Heart left ventricle (tissue), 16 donors: ENCODE measurements at regions not wholly inside any gene's neighbourhood (a gene's known extent, or its start where the extent isn't known, plus 50 kb on each side); places are given as distances from the start of the nearest gene placed in this dataset.
"Not testable (repeated sequence)": the region's sequence is repeated elsewhere in the genome, so short reads cannot be mapped to it uniquely, and the experiment has no call there.

Experiments used
- ATAC-seq, 4 donors: fragments of 200-7000 bp; cut with Tn5 transposase; one replicate each; pipeline ENCODE4 v1.9.1; 2020 to 2022; ENCODE audit warnings: moderate library complexity in 4 of 4, mild to moderate bottlenecking in 3 of 4, moderate number of reproducible peaks in 1 of 4
- DNase-seq, 5 donors: peaks; one replicate each; pipeline ENCODE4 v3.0.0-alpha.2; 2020
- H3K27ac ChIP-seq, 12 donors: fragments of 200-600 bp; sonication (generic) in 4 of 12; one replicate each; pipeline versions ENCODE4 v1.5.0 to v1.8.0; 2016 to 2022; ENCODE audit warnings: mild to moderate bottlenecking in 2 of 12
- H3K27me3 ChIP-seq, 9 donors: fragments of 200-600 bp; sonication (generic) in 2 of 9; one replicate each; pipeline versions ENCODE4 v1.5.1 to v1.8.0; 2016 to 2022; ENCODE audit warnings: mild to moderate bottlenecking in 3 of 9
- H3K36me3 ChIP-seq, 9 donors: fragments of 200-600 bp; sonication (generic) in 2 of 9; one replicate each; pipeline versions ENCODE4 v1.5.0 to v1.8.0; 2018 to 2022; ENCODE audit warnings: mild to moderate bottlenecking in 2 of 9
- H3K4me1 ChIP-seq, 12 donors: fragments of 200-600 bp; sonication (generic) in 4 of 12; one replicate each; pipeline versions ENCODE4 v1.5.0 to v1.8.0; 2016 to 2022; ENCODE audit warnings: mild to moderate bottlenecking in 3 of 12
- H3K4me3 ChIP-seq, 12 donors: fragments of 200-600 bp; sonication (generic) in 4 of 12; one replicate each; pipeline versions ENCODE4 v1.5.0 to v1.8.0; 2017 to 2022; ENCODE audit warnings: mild to moderate bottlenecking in 9 of 12, moderate library complexity in 4 of 12
- H3K9me3 ChIP-seq, 12 donors: fragments of 200-600 bp; sonication (generic) in 4 of 12; one replicate each; pipeline versions ENCODE4 v1.5.0 to v1.8.0; 2016 to 2022; ENCODE audit warnings: mild to moderate bottlenecking in 1 of 12
- POLR2A ChIP-seq, 2 donors: fragments of 450-650 bp; IDR thresholded peaks; one replicate each; pipeline ENCODE4 v1.6.1; 2017; ENCODE audit warnings: antibody characterized with exemption in 2 of 2, mild to moderate bottlenecking in 2 of 2, moderate library complexity in 2 of 2
- WGBS, 4 donors: extraction: QIAGEN DNeasy Blood & Tissue Kit in 2 of 4; methylation state at CpG; one replicate each; pipeline versions ENCODE4 v1.1.5 to v1.1.7; 2013 to 2018; 5-methylcytosine and 5-hydroxymethylcytosine counted together
- intact Hi-C, 10 donors: fragments of 100-400 bp; cut with DNase I; formaldehyde crosslinking; loops; one replicate each; pipeline versions ENCODE4 v1.11.1 to v1.14.2; 2022
- TF ChIP-seq, protein P1 (sequence below), 12 donors: fragments of 200-600 bp; sonication (generic) in 4 of 12; IDR thresholded peaks; one replicate each; pipeline versions ENCODE4 v1.5.0 to v1.8.0; 2018 to 2022; ENCODE audit warnings: antibody characterized with exemption in 12 of 12, mild to moderate bottlenecking in 5 of 12
- donor health status: ischemic (EF 13 %, LVEDD 7.1; RV severe dilation, severe dysfunction).
- donor health status: healthy with polysubstance abuse.
- donor health status: DM: no; HTN: yes; CAD: no.
- donor health status: DM: no; HTN: no; CAD: no.
- donor health status: ischemic (EF 25% LVEDD 6.9; RV normal size, moderate dysfunction).
- donor health status: ischemic (EF 25% LVEDD 5.7; RV mildly dilated, moderate dysfunction).
- donor health status: healthy.
- donor health status: DM: yes; HTN: yes; CAD: no.
- donor health status: ischemic (EF 35%, LVEDD 5.7; RV mildly dilated, moderate dysfunction).
- donor health status: nonischemic (EF 11% LVEDD 7.7; RV severe dilation, severe dysfunction).
- donor health status: DM: yes; HTN: yes; CAD: no.
- donor health status: PGD.
- donor health status: ischemic (EF 29% LVEDD 5.4; RV normal size, mild dysfunction).
- donor health status: nonischemic (EF 23%, LVEDD 6.1; RV moderate dilation, normal function).

DNA sequence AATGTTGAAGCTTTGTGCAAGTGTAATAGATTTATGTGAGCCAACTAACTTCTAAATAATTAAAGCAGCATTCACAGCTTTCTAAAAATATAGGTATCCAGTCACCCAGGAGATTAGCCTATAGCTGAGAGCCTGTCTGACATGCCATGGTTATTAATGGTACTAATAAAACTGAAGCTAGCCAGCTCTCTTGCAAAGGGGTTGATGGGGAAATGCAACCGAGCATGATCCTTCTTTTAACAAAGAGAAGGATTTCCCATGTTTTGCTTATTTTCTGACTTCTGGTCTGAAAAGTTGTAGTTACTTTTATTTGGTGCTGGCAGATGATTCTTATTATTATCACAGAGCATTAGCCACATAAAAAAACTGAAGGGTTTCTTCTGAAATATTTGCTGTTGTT is 488.7 kb upstream of the CYLC2 start:
- DNase-seq, result no peak

DNA sequence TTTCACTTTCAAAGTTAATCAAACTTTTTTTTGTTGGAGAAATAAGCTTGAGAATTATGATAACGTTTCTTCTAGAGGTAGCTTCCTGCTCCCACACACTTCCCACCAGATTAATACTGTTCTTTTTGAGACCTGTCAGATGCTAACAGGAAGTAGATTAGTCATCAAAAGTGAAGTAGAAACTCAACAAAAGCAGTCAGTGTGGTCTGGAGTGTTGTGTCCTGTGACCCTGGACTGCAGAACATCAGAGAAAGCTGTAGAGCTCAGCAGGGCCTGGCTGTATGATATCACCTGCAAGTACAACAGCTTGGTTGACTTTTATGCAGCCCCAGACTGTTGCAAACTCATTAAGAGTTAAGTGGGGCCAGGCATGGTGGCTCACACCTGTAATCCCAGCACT is 495.7 kb upstream of the CYLC2 start:
- TF ChIP-seq, protein P1, sequence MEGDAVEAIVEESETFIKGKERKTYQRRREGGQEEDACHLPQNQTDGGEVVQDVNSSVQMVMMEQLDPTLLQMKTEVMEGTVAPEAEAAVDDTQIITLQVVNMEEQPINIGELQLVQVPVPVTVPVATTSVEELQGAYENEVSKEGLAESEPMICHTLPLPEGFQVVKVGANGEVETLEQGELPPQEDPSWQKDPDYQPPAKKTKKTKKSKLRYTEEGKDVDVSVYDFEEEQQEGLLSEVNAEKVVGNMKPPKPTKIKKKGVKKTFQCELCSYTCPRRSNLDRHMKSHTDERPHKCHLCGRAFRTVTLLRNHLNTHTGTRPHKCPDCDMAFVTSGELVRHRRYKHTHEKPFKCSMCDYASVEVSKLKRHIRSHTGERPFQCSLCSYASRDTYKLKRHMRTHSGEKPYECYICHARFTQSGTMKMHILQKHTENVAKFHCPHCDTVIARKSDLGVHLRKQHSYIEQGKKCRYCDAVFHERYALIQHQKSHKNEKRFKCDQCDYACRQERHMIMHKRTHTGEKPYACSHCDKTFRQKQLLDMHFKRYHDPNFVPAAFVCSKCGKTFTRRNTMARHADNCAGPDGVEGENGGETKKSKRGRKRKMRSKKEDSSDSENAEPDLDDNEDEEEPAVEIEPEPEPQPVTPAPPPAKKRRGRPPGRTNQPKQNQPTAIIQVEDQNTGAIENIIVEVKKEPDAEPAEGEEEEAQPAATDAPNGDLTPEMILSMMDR (IDR thresholded peaks at IDR 0.05), result no peak
- TF ChIP-seq POLR2A (IDR thresholded peaks at IDR 0.05), result no peak
- 33 to 50% (median 41%) methylated on average over 1 of the region's 1 CpG for WGBS, 4 donors
- Histone ChIP-seq H3K36me3 (no peaks in the 10 kb centered on the region), H3K9me3 (peaks cover 0 to 2% (median 0%) of the 10 kb centered on the region in 12 donors), H3K27me3 (no peaks in the 10 kb centered on the region), H3K27ac (no peak overlapping the region), H3K4me1 (no peaks in the 10 kb centered on the region), H3K4me3 (no peak overlapping the region)
- intact Hi-C loops, result no loop called here
- ATAC-seq (no peak), DNase-seq (no peak)

More for the DNA sequence above, 488.7 kb upstream of the CYLC2 start:
- no peaks in the 10 kb centered on the region for H3K36me3 ChIP-seq
- no peaks in the 10 kb centered on the region for H3K9me3 ChIP-seq
- H3K4me3 ChIP-seq, result no peak overlapping the region
- no peak overlapping the region for H3K27ac ChIP-seq
- 34 to 44% (median 40%) methylated on average over 1 of the region's 1 CpG for WGBS, 4 donors
- intact Hi-C loops, result no loop called here
- no peak for TF ChIP-seq POLR2A (IDR thresholded peaks at IDR 0.05)
- TF ChIP-seq, protein P1 (IDR thresholded peaks at IDR 0.05), result no peak
- H3K4me1 ChIP-seq, result no peaks in the 10 kb centered on the region
- H3K27me3 ChIP-seq, result no peaks in the 10 kb centered on the region
- no peak for ATAC-seq

DNA sequence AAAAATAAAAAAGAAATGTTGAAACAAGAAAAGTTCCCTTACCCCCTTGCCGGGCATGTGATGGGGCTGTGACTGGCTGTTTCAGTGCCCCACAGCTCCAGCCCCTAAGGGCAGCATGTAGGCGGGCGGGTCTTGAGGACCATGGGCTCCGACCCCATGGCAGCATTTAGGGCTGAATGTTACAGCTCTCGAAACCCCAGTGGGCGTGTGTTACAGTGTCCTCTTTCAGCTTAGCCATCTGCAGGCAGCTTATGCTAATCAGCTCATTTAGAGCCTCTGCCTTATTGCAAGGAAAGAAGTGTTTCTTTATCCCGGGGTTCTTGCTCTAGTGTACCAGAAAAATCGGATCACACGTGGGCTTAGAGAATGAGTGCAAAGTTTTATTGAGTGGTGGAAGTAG is 497.4 kb upstream of the CYLC2 start:
- WGBS, 4 donors, result 85 to 93% (median 88%) methylated on average over 9 of the region's 9 CpGs
- no peaks in the 10 kb centered on the region for H3K36me3 ChIP-seq
- ATAC-seq (no peak), DNase-seq (no peak)
- H3K4me1 ChIP-seq, result no peaks in the 10 kb centered on the region
- H3K27me3 ChIP-seq, result no peaks in the 10 kb centered on the region
- H3K4me3 ChIP-seq, result no peak overlapping the region
- H3K9me3 ChIP-seq, result peaks cover 0 to 4% (median 0%) of the 10 kb centered on the region in 12 donors
- TF ChIP-seq, protein P1 (IDR thresholded peaks at IDR 0.05), result no peak
- TF ChIP-seq POLR2A (IDR thresholded peaks at IDR 0.05), result no peak
- intact Hi-C loops, result no loop called here
- H3K27ac ChIP-seq, result no peak overlapping the region

DNA sequence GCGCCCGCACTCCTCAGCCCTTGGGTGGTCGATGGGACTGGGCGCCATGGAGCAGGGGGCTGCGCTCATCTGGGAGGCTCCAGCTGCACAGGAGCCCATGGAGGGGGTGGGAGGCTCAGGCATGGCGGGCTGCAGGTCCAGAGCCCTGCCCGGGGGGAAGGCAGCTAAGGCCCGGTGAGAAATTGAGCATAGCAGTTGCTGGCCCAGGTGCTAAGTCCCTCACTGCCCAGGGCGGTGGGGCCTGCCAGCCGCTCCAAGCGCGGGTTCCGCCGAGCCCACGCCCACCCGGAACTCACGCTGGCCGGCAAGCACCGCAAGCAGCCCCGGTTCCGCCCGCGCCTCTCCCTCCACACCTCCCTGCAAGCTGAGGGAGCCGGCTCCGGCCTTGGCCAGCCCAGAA is 508.2 kb upstream of the CYLC2 start:
- H3K27ac ChIP-seq, H3K27me3 ChIP-seq, H3K4me1 ChIP-seq, H3K9me3 ChIP-seq, intact Hi-C loops, ATAC-seq, H3K36me3 ChIP-seq, H3K4me3 ChIP-seq, DNase-seq: not testable (repeated sequence)
- 73 to 97% (median 97%) methylated on average over 8 to 25 of the region's 25 CpGs for WGBS, 4 donors

DNA sequence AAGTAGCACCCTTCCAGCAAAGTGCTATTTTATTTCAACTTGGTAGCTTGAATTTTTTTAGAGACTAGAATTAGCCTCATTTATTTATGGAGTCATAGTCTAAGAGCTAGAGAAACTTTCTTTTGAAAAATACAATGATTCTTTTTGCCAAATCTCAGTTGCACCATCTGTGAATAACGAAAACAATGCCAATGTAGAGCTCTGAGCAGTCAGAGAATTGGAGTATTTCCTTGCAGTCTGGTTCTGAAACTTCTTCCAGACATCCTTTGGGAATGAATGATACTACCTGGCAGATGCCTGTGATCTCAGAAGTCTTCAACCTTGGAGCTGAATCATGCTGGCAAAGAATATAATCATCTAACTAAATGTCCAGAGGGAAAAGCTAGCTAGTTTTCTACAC is 511.5 kb upstream of the CYLC2 start:
- 60 to 76% (median 64%) methylated on average over 1 of the region's 1 CpG for WGBS, 4 donors
- TF ChIP-seq, protein P1 (IDR thresholded peaks at IDR 0.05), result no peak
- no peaks in the 10 kb centered on the region for H3K4me1 ChIP-seq
- no peak overlapping the region for H3K4me3 ChIP-seq
- no peaks in the 10 kb centered on the region for H3K27me3 ChIP-seq
- no peaks in the 10 kb centered on the region for H3K36me3 ChIP-seq
- peaks cover 0 to 4% (median 0%) of the 10 kb centered on the region in 12 donors for H3K9me3 ChIP-seq
- H3K27ac ChIP-seq, result no peak overlapping the region
- ATAC-seq (no peak), DNase-seq (no peak)
- intact Hi-C loops, result no loop called here
